Adrenal gland (tissue), 9 donors: ENCODE measurements at regions not wholly inside any gene's neighbourhood (a gene's known extent, or its start where the extent isn't known, plus 50 kb on each side); places are given as distances from the start of the nearest gene placed in this dataset.

Experiments used
- DNase-seq, 7 donors: peaks; one replicate each; pipeline ENCODE4 v3.0.0-alpha.2; 2019 to 2020
- H3K27ac ChIP-seq, 5 donors: fragments of 200-600 bp; sonication (generic) in 4 of 5; 1 replicate in 3 of 5; 2 replicates in 2 of 5; pipeline versions ENCODE4 v1.5.1 to v1.8.0; 2016 to 2020; ENCODE audit warnings: mild to moderate bottlenecking in 1 of 5
- H3K27me3 ChIP-seq: fragments of 200-600 bp; 2 replicates; pipeline ENCODE4 v1.8.0; 2021
- H3K36me3 ChIP-seq, 2 donors: fragments of 200-600 bp; replicated peaks in 1 of 2; 1 replicate in 1 of 2; 2 replicates in 1 of 2; pipeline versions ENCODE4 v1.5.1 to v1.8.0; 2018 to 2022
- H3K4me1 ChIP-seq, 2 donors: fragments of 200-600 bp; replicated peaks in 1 of 2; 1 replicate in 1 of 2; 2 replicates in 1 of 2; pipeline versions ENCODE4 v1.5.1 to v1.8.0; 2018 to 2021
- H3K4me3 ChIP-seq, 4 donors: fragments of 200-600 bp; sonication (generic) in 3 of 4; one replicate each; pipeline ENCODE4 v1.5.1; 2016 to 2018
- H3K9me3 ChIP-seq, 3 donors: fragments of 200-600 bp; sonication (generic) in 1 of 3; replicated peaks in 1 of 3; 1 replicate in 2 of 3; 2 replicates in 1 of 3; pipeline versions ENCODE4 v1.5.1 to v1.8.0; 2016 to 2021
- CTCF ChIP-seq, 6 experiments: fragments of 450-650 bp in 4 of 6; fragments of 200-600 bp in 2 of 6; sonication (generic) in 1 of 6; IDR thresholded peaks; 1 replicate in 5 of 6; 2 replicates in 1 of 6; pipeline versions ENCODE4 v1.5.1 to v1.8.0; 2016 to 2021; ENCODE audit warnings: antibody characterized with exemption in 6 of 6, mild to moderate bottlenecking in 2 of 6, moderate library complexity in 1 of 6
- POLR2A ChIP-seq, 2 donors: fragments of 450-650 bp; IDR thresholded peaks; one replicate each; pipeline ENCODE4 v1.6.1; 2017; ENCODE audit warnings: antibody characterized with exemption in 2 of 2, mild to moderate bottlenecking in 2 of 2, moderate library complexity in 1 of 2
- WGBS, 4 donors: extraction: QIAGEN DNeasy Blood & Tissue Kit in 2 of 4; methylation state at CpG; one replicate each; pipeline versions ENCODE4 v1.1.5 to v1.1.7; 2013 to 2017; 5-methylcytosine and 5-hydroxymethylcytosine counted together
- intact Hi-C, 2 donors: fragments of 100-400 bp; cut with DNase I; formaldehyde crosslinking; loops; one replicate each; pipeline versions ENCODE4 v1.14.1 to v1.15.0; 2022 to 2023
- donor health status: healthy with polysubstance abuse.
- donor health status: Bipolar disorder and iron deficiency.
- donor health status: DM: yes; HTN: yes; CAD: no.
- donor health status: DM: no; HTN: no; CAD: no.
- donor health status: DM: no; HTN: no; CAD: no.

GRCh38 chr13:108360139-108360538 lies 90.6 kb downstream of the TNFSF13B start:
- no peak for DNase-seq
- no peaks in the 10 kb centered on the region for H3K27me3 ChIP-seq
- TF ChIP-seq CTCF (IDR thresholded peaks at IDR 0.05) (no peak), POLR2A (IDR thresholded peaks at IDR 0.05) (no peak)
- no peaks in the 10 kb centered on the region for H3K4me1 ChIP-seq
- H3K4me3 ChIP-seq, result no peak overlapping the region
- H3K9me3 ChIP-seq, result no peaks in the 10 kb centered on the region
- WGBS, 4 donors, result 71 to 84% (median 78%) methylated on average over 2 of the region's 2 CpGs
- intact Hi-C loops, result no loop called here
- no peak overlapping the region for H3K27ac ChIP-seq
- no peaks in the 10 kb centered on the region for H3K36me3 ChIP-seq

GRCh38 chr13:108361769-108362168 lies 92.3 kb downstream of the TNFSF13B start:
- intact Hi-C loops, result no loop called here
- Histone ChIP-seq H3K36me3 (no peaks in the 10 kb centered on the region), H3K4me1 (no peaks in the 10 kb centered on the region), H3K27me3 (no peaks in the 10 kb centered on the region), H3K9me3 (no peaks in the 10 kb centered on the region), H3K4me3 (no peak overlapping the region), H3K27ac (no peak overlapping the region)
- no peak for DNase-seq
- 57 to 66% (median 59%) methylated on average over 8 to 9 of the region's 9 CpGs for WGBS, 4 donors
- TF ChIP-seq CTCF (IDR thresholded peaks at IDR 0.05) (no peak), POLR2A (IDR thresholded peaks at IDR 0.05) (no peak)

GRCh38 chr13:108363666-108364065 lies 94.1 kb downstream of the TNFSF13B start:
- Histone ChIP-seq H3K27me3 (no peaks in the 10 kb centered on the region), H3K4me1 (no peaks in the 10 kb centered on the region), H3K27ac (no peak overlapping the region), H3K4me3 (no peak overlapping the region), H3K36me3 (no peaks in the 10 kb centered on the region), H3K9me3 (no peaks in the 10 kb centered on the region)
- DNase-seq, result no peak
- TF ChIP-seq CTCF (IDR thresholded peaks at IDR 0.05) (no peak), POLR2A (IDR thresholded peaks at IDR 0.05) (no peak)
- intact Hi-C loops, result no loop called here
- 66 to 85% (median 77%) methylated on average over 5 of the region's 5 CpGs for WGBS, 4 donors

GRCh38 chr13:108365255-108365654 lies 95.7 kb downstream of the TNFSF13B start:
- DNase-seq, result no peak
- no peaks in the 10 kb centered on the region for H3K9me3 ChIP-seq
- intact Hi-C loops, result no loop called here
- no peaks in the 10 kb centered on the region for H3K36me3 ChIP-seq
- TF ChIP-seq POLR2A (IDR thresholded peaks at IDR 0.05) (no peak), CTCF (IDR thresholded peaks at IDR 0.05) (no peak)
- H3K27ac ChIP-seq, result no peak overlapping the region
- H3K4me3 ChIP-seq, result no peak overlapping the region
- no peaks in the 10 kb centered on the region for H3K4me1 ChIP-seq
- WGBS, 4 donors, result 38 to 49% (median 43%) methylated on average over 4 of the region's 4 CpGs
- H3K27me3 ChIP-seq, result no peaks in the 10 kb centered on the region
